ENCODE measurements at regions not wholly inside any gene's neighbourhood (a gene's known extent, or its start where the extent isn't known, plus 50 kb on each side); places are given as distances from the start of the nearest gene placed in this dataset.

DNA sequence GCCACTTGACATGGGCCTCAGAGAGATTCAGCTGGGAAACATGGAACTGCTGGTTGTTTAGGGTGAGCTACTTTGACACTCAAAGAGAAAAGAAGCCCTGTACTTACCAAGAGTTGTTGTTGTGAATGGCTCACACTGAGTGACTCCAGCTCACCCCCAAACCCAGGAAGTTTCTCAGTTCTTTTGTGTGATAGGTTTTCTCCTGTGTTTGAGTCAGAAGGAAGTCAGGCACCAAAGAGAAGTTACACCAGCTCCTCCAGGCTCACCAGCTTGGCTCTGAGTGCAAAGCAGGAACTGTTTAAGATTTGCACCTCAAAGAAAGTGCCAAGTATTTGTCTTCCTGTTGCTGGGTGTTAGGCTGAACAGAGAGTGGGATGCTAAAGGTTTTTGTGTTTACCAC is 111.2 kb upstream of the PROX1 start:
- H3K27me3 ChIP-seq (replicated peaks in 1 of 4; ENCODE audit: control extremely low read depth in 1 of 4, control insufficient read depth in 3 of 4, insufficient read depth in 4 of 4, low read length in 3 of 4), result peaks cover 0 to 2% (median 0%) of the 10 kb centered on the region in 4 experiments
- H3K36me3 ChIP-seq (replicated peaks in 1 of 2; ENCODE audit: control extremely low read depth in 1 of 2, control insufficient read depth in 1 of 2, extremely low read depth in 1 of 2, insufficient read depth in 2 of 2, low read length in 1 of 2), result no peaks in the 10 kb centered on the region
- no peak overlapping the region for H2AFZ ChIP-seq (ENCODE audit: insufficient read depth, low read depth, low read length, poor library complexity, severe bottlenecking)
- no peaks in the 10 kb centered on the region for H3K4me1 ChIP-seq (ENCODE audit: control insufficient read depth in 2 of 2, insufficient read depth in 2 of 2, low read length in 2 of 2)
- H3K27ac Mint-ChIP-seq, result no peak overlapping the region
- H3K9me3 Mint-ChIP-seq (ENCODE audit: insufficient read depth), result no peaks in the 10 kb centered on the region
- TF ChIP-seq, protein P1, sequence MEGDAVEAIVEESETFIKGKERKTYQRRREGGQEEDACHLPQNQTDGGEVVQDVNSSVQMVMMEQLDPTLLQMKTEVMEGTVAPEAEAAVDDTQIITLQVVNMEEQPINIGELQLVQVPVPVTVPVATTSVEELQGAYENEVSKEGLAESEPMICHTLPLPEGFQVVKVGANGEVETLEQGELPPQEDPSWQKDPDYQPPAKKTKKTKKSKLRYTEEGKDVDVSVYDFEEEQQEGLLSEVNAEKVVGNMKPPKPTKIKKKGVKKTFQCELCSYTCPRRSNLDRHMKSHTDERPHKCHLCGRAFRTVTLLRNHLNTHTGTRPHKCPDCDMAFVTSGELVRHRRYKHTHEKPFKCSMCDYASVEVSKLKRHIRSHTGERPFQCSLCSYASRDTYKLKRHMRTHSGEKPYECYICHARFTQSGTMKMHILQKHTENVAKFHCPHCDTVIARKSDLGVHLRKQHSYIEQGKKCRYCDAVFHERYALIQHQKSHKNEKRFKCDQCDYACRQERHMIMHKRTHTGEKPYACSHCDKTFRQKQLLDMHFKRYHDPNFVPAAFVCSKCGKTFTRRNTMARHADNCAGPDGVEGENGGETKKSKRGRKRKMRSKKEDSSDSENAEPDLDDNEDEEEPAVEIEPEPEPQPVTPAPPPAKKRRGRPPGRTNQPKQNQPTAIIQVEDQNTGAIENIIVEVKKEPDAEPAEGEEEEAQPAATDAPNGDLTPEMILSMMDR (IDR thresholded peaks at IDR 0.05), result no peak
- TF ChIP-seq EZH2 (IDR thresholded peaks at IDR 0.05; ENCODE audit: borderline replicate concordance, insufficient read depth, low read depth, low read length, poor library complexity, severe bottlenecking), result no peak
- no peak overlapping the region for H3K9ac ChIP-seq (ENCODE audit: low read length)
- ChIA-PET POLR2A (no interaction called here), CTCF (no interaction called here)
- no peaks in the 10 kb centered on the region for H4K20me1 ChIP-seq (ENCODE audit: control insufficient read depth, insufficient read depth, low read length, poor library complexity, severe bottlenecking)
- H3K4me3 ChIP-seq (ENCODE audit: control extremely low read depth in 1 of 5, extremely low read depth in 1 of 5, insufficient read depth in 1 of 5, low read depth in 2 of 5, low read length in 4 of 5), result no peak overlapping the region
- H3K4me2 ChIP-seq (replicated peaks; ENCODE audit: low read depth, low read length, poor library complexity, severe bottlenecking), result no peak overlapping the region
- no peaks in the 10 kb centered on the region for H3K79me2 ChIP-seq (ENCODE audit: control insufficient read depth, insufficient read depth, low read length)
- no peak for ATAC-seq (ENCODE audit: low read depth)
- H3K9me3 ChIP-seq (ENCODE audit: control extremely low read depth in 1 of 3, control insufficient read depth in 2 of 3, insufficient read depth in 1 of 3, low read length in 2 of 3), result peaks cover 0 to 3% (median 0%) of the 10 kb centered on the region in 3 donors
- peaks cover 4% of the 10 kb centered on the region for H3K27me3 Mint-ChIP-seq
- intact Hi-C loops (cut with micrococcal nuclease), result no loop called here
- no peak overlapping the region for H3K4me3 Mint-ChIP-seq
- DNase-seq, result no peak
- no peak overlapping the region for H3K27ac ChIP-seq (ENCODE audit: low read length in 2 of 2)
- H3K4me1 Mint-ChIP-seq, result no peaks in the 10 kb centered on the region

DNA sequence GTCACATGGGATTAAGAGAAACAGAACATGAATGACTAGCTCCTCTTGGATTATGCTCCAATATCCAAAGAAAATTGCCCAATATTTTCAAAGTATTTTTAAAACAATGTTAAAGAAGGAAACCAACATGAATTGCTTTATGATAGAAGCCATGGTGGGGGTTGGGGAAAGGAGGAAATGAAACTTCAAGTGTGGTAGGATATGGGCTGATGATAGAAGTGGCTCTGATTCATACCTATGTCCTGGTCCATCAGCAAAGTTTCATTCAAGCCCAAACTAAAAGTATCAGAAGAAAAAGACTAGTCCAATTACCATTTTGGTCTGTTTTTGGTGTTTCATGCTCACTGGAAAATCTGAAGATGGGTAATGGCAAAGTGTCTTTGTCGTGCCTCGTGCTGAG is 104.2 kb upstream of the PROX1 start:
- no peak for TF ChIP-seq EZH2 (IDR thresholded peaks at IDR 0.05; ENCODE audit: borderline replicate concordance, insufficient read depth, low read depth, low read length, poor library complexity, severe bottlenecking)
- TF ChIP-seq, protein P1 (IDR thresholded peaks at IDR 0.05), result no peak
- H3K9ac ChIP-seq (ENCODE audit: low read length), result no peak overlapping the region
- H3K4me2 ChIP-seq (replicated peaks; ENCODE audit: low read depth, low read length, poor library complexity, severe bottlenecking), result no peak overlapping the region
- H3K36me3 ChIP-seq (replicated peaks in 1 of 2; ENCODE audit: control extremely low read depth in 1 of 2, control insufficient read depth in 1 of 2, extremely low read depth in 1 of 2, insufficient read depth in 2 of 2, low read length in 1 of 2), result no peaks in the 10 kb centered on the region
- Mint-ChIP-seq H3K4me1 (no peaks in the 10 kb centered on the region), H3K9me3 (ENCODE audit: insufficient read depth) (no peaks in the 10 kb centered on the region), H3K27me3 (no peaks in the 10 kb centered on the region), H3K27ac (no peak overlapping the region), H3K4me3 (no peak overlapping the region)
- H3K9me3 ChIP-seq (ENCODE audit: control extremely low read depth in 1 of 3, control insufficient read depth in 2 of 3, insufficient read depth in 1 of 3, low read length in 2 of 3), result peaks cover 0 to 5% (median 0%) of the 10 kb centered on the region in 3 donors
- CTCF ChIA-PET, result no interaction called here
- DNase-seq, result no peak
- H3K4me3 ChIP-seq (ENCODE audit: control extremely low read depth in 1 of 5, extremely low read depth in 1 of 5, insufficient read depth in 1 of 5, low read depth in 2 of 5, low read length in 4 of 5), result no peak overlapping the region
- no peaks in the 10 kb centered on the region for H3K79me2 ChIP-seq (ENCODE audit: control insufficient read depth, insufficient read depth, low read length)
- POLR2A ChIA-PET, result no interaction called here
- no peaks in the 10 kb centered on the region for H4K20me1 ChIP-seq (ENCODE audit: control insufficient read depth, insufficient read depth, low read length, poor library complexity, severe bottlenecking)
- ATAC-seq (ENCODE audit: low read depth), result no peak
- no peak overlapping the region for H3K27ac ChIP-seq (ENCODE audit: low read length in 2 of 2)
- 93% methylated on average over 2 of the region's 2 CpGs for WGBS (ENCODE audit: insufficient coverage)
- peaks cover 0 to 2% (median 0%) of the 10 kb centered on the region in 4 experiments for H3K27me3 ChIP-seq (replicated peaks in 1 of 4; ENCODE audit: control extremely low read depth in 1 of 4, control insufficient read depth in 3 of 4, insufficient read depth in 4 of 4, low read length in 3 of 4)
- H2AFZ ChIP-seq (ENCODE audit: insufficient read depth, low read depth, low read length, poor library complexity, severe bottlenecking), result no peak overlapping the region
- H3K4me1 ChIP-seq (ENCODE audit: control insufficient read depth in 2 of 2, insufficient read depth in 2 of 2, low read length in 2 of 2), result no peaks in the 10 kb centered on the region
- intact Hi-C loops (cut with micrococcal nuclease), result no loop called here

Data from B cell (primary cell).